A172 (cell line): ENCODE measurements at regions not wholly inside any gene's neighbourhood (a gene's known extent, or its start where the extent isn't known, plus 50 kb on each side); places are given as distances from the start of the nearest gene placed in this dataset.
"Not testable (repeated sequence)": the region's sequence is repeated elsewhere in the genome, so short reads cannot be mapped to it uniquely, and the experiment has no call there.

ENCODE experiments used
- DNase-seq: peaks from one replicate; pipeline ENCODE4 v3.0.0-alpha.2; 2015; ENCODE audit warnings: low spot score

DNA sequence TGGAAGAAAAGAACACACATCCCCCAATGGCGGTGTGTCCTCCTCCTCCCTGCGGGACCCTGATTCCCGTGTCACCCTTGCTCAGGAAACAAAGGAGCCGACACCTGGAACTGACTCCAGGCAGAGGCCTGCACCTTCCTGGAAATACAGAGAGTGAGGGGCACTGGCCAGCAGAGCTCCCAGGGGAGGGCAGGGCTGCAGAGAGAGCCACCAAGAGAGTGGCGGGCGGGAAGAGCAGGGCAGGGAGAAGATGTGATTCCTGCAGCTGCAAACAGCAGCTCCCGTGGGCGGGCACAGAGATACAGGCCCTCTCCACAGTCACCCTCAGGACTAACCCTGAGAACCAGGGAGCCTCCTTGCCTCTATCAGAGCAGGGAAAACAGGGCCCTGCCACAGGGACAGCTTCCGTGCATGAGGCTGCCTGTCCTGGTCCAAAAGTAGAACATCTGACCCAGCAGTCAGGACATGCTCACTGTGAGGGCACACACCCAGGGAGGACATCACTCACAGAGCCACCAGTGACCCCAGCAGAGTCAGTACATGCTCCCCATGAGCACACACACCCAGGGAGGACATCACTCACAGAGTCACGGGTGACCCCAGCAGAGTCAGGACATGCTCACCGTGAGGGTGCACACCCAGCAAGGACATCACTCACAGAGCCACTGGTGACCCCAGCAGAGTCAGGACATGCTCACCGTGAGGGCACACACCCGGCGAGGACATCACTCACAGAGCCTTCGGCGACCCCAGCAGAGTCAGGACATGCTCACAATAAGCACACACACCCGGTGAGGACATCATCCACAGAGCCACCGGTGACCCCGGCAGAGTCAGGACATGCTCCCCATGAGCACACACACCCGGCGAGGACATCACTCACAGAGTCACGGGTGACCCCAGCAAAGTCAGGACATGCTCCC lies 193.1 kb downstream of the DLL1 start:
- DNase-seq, result no peak

GRCh38 chr6:170096803-170097504 lies 193.9 kb downstream of the DLL1 start:
- no peak for DNase-seq

DNA sequence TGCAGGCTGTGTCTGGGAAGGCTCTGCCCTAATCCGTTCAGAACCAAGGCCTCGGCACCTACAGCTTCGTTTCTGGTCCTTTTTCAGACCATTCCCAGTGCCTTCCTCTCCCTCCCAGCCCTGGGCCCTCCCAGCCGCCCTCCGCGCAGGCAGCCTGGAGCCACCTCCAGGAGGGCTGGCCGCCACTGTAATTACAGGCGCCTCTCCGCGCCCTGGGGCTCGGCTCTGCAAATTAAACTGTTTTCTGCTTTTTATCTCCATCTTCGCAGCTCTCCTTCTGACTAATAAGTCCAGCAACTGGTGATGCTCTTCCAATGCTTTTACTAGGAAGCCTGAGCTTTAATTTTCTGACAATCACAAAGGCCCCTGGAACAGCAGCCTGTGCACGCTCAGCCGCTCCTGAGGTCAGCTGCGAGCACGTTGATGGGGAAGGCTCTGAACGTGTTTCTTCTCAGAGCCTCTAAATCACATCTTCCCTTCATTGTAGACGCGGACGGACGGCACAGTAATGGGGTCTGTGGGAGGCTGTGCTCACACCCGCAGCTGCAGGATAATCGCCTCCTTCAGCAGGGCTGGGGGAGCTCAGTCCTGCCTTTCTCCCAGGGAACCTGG lies 194.6 kb downstream of the DLL1 start:
- DNase-seq, result no peak

- no peak for DNase-seq
These were observed 195.5 kb downstream of the DLL1 start for GRCh38 chr6:170095273-170095981.

DNA sequence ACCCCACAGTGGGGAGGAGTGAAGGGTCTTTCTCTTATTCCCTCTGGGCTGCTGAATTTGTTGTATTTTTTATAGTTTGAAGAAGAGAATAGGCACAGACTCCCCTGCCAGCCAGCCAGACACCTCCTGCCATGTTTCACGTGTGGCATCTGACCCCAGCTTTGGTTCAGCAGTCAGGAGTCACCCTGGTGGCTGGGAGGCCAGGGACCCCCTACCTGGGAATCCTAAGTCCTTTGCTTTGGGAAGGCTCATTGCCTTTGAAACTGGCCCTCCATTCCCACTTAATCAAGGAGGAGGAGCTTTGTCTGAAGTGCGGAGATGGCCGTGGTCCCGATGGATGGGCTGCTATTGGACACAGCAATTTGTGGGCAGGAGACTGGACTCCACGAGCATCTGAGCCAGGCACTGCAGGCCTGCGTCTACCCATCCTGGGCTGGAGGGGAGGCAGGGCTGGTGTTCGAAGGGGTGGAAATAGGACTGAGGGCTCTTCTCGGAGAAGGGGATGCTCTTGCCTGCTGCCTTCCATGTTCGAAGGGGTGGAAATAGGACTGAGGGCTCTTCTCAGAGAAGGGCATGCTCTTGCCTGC lies 196.1 kb downstream of the DLL1 start:
- no peak for DNase-seq

- no peak for DNase-seq
These were observed 197.0 kb downstream of the DLL1 start for GRCh38 chr6:170093658-170094596.

- no peak for DNase-seq
These were observed 197.6 kb downstream of the DLL1 start for GRCh38 chr6:170093276-170093657.

GRCh38 chr6:170092826-170093225 lies 198.1 kb downstream of the DLL1 start:
- no peak for DNase-seq

DNA sequence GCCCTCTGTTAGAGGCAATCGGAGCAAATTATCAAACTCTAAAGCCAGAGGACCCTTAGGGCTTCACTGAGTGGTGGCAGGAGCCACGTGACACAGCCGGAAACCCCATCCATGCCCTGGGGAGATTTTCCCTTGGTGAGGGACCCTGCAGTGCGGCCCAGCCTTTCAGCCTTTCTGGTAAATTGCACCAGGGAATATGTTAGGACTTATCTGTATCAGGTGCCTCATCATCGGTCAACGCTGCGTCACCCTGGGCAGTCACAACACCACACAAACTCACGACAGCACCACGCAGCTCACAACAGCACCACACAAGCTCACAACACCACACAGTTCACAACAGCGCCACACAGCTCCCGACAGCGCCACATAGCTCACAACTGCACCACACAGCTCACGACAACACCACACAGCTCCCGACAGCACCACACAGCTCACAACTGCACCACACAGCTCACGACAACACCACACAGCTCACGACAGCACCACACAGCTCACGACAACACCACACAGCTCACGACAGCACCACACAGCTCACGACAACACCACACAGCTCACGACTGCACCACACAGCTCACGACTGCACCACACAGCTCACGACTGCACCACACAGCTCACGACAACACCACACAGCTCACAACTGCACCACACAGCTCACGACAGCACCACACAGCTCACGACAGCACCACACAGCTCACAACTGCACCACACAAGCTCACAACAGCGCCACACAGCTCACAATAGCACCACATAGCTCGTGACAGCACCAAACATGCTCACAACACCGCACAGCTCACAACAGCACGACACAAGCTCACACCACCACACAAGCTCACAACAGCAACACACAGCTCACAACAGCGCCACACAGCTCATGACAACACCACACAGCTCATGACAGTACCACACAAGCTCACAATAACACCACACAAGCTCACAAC lies 199.0 kb downstream of the DLL1 start:
- DNase-seq, result no peak

GRCh38 chr6:170091000-170091638 lies 199.8 kb downstream of the DLL1 start:
- no peak for DNase-seq

GRCh38 chr6:170090561-170090960 lies 200.3 kb downstream of the DLL1 start:
- no peak for DNase-seq

DNA sequence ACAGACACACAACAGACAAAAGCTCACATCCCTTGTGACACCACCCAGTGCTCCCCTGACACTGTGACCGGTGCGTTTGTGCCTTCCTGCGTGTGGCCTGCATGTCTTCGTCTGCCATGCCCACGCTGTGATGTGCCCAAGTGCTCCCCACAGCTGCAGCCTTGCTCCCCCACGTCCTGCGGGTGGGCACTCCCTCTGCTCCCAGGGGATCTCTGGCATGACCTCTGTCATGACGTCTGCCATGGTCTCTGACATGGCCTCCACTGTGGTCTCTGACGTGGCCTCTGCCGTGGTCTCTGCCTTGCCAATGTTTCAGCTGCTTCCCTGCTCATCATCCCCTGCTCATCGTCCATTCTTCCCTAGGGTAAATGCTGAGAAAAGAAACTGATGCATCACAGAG lies 200.9 kb downstream of the DLL1 start:
- DNase-seq, result no peak

GRCh38 chr6:170088582-170088955 lies 202.3 kb downstream of the DLL1 start:
- DNase-seq, result no peak

DNA sequence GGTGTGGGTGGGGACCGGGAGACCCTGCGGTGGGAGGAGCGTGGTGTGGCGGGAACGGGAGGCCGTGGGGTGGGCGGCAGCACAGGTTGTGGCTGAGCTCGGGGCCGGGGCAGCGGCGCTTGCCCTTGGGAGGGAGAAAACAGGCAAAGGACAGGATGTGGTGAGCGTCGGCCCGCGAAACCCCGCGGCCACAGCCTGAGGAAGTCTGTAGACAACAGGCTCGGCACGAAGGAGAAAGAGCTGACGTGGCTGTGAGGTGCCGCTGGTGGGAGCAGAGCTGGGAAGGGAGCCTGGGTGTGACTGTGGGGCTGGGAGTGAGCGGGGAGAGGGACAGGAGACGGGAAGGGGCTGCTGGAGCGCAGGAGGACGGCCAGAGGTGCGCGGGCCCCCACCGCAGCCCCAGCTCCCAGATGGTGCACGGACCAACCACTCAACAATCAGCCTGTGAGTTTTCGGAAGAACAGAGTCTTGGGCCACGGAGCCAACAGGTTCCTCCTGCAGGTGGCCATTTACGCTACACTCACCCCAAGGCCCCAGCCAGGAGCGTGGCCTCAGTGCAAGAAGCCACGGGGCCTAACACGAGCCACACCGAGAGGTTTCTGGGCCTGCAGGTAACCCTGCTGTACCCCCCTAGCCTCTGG lies 202.8 kb downstream of the DLL1 start:
- no peak for DNase-seq

DNA sequence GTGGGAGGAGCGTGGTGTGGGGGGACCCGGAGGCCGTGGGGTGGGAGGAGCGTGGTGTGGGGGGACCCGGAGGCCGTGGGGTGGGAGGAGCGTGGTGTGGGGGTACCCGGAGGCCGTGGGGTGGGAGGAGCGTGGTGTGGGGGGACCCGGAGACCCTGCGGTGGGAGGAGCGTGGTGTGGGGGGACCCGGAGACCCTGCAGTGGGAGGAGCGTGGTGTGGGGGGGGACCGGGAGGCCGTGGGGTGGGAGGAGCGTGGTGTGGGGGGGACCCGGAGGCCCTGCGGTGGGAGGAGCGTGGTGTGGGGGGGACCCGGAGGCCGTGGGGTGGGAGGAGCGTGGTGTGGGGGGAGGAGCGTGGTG lies 203.5 kb downstream of the DLL1 start:
- DNase-seq, result not testable (repeated sequence)

DNA sequence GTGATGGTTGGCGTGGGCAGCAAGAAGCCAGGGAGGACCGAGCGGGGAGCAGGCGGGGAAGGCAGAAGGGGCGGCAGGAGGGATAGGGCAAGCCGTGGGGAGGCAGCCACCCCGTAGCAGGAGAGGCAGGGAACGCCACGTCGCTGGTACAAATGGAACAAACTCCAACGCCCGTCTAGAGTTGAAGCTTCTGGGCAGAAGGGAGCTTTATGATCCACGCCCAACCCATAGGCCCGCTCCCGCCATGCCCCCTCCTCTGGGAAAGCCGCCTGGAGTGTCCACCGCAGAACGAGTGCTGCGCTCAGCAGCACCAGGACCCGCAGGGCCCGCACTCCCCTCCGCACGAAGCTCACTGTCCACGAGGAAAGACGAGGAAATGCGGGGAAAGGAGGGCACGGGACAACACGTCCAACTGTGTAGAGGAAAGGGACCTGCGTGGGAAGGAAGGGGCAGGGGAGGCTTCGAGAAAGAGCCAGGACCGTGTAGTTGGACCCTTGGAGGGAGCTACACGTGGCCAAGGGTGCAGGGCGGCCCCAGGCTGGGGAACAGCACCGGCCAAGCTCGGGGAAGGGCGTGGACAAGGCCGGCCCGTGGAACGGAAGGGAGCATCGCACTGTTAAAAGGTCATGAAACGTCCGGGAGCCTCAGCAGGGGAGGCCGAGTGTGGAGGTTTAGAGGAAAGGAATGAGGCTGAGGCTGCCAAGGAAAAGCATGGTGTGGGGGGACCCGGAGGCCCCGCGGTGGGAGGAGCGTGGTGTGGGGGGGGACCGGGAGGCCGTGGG lies 204.0 kb downstream of the DLL1 start:
- DNase-seq, result no peak

DNA sequence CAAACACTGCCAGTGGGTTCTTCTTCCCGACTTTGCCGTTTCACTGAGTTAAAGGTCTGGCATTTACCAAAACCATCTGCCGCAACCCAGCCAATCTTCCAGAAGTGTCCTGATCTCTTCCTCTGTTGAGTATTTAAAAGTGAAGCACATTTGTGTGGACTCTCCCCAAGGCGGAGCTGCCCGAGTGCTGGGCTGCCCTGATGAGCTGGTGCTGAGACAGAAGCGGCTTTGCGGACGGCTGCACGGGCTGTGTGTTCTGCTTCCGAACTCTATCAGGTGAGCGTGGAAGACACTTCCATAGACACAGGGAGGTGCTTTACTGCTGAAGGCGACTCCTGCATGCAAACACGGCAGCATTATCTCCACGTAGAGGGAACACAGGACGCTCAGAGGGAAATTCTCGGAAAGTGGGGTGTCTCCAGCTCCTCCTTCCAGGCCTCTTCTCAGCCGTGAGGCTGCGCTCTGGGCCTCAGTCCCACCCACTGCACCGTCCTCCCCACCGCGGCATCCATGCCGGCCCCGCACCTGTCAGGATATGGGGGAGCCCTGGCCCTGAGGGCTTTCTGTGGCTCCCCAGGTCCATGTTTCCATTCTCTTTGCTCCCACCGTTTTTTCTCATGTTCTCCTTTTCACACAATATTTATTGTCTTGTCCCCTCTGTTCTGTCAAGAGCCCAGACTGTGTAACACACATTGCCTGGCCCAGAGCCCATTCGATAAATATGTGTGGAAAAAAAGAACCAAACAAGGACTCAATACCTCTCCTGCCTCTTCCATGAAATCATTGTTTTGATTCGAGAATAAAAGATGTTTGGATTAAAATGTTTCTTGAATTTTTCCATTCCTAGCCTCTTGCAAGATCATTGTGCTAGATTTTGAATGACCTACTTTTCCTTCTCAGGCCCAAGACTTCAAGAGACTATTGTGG lies 205.1 kb downstream of the DLL1 start:
- DNase-seq, result no peak
